ENCODE measurements at regions not wholly inside any gene's neighbourhood (a gene's known extent, or its start where the extent isn't known, plus 50 kb on each side); places are given as distances from the start of the nearest gene placed in this dataset.

GRCh38 chr3:117625174-117625573, 915.6 kb downstream of the TUSC7 start:
- TF ChIP-seq CTCF (IDR thresholded peaks at IDR 0.05; ENCODE audit: low read depth, low read length) = no peak
- no peak for TF ChIP-seq POLR2A (IDR thresholded peaks at IDR 0.05; ENCODE audit: extremely low read depth, insufficient read length)
